ENCODE measurements at regions not wholly inside any gene's neighbourhood (a gene's known extent, or its start where the extent isn't known, plus 50 kb on each side); places are given as distances from the start of the nearest gene placed in this dataset.

DNA sequence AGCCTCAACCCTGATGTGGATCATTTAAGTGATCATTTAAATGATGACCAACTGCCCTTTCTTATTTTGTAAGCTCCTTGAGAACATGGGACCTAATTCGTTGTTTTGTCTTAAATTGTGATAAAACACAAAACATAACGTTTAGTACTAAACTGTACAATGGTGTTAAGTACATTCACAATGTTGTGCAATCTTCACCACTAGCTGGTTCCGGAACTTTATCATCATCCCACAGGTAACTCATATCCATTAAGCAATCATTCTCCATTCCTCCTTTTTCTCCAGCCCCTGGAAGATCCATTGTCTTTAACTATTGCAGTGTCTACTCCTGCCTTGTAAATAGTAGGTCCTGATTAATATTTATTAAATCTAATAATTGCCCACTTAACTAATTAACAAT, 460.5 kb upstream of the BRINP1 start:
- no peak overlapping the region for H3K4me3 Mint-ChIP-seq
- H2BK120ac ChIP-seq (ENCODE audit: low read depth, low read length, poor library complexity, severe bottlenecking): no peak overlapping the region
- H4K91ac ChIP-seq (ENCODE audit: insufficient read length, low read depth, low read length): no peak overlapping the region
- H3K27me3 ChIP-seq (ENCODE audit: insufficient read depth, low read length): no peaks in the 10 kb centered on the region
- no peaks in the 10 kb centered on the region for H3K4me1 Mint-ChIP-seq
- no peaks in the 10 kb centered on the region for H3K9me3 Mint-ChIP-seq
- no peak overlapping the region for H3K56ac ChIP-seq (ENCODE audit: insufficient read length, low read depth, low read length)
- H3K27ac ChIP-seq (ENCODE audit: insufficient read length, low read depth, low read length): no peak overlapping the region
- H2BK12ac ChIP-seq (ENCODE audit: insufficient read length, low read depth, low read length): no peak overlapping the region
- no peak overlapping the region for H2BK5ac ChIP-seq (ENCODE audit: insufficient read length, low read length)
- no peak overlapping the region for H3K14ac ChIP-seq (ENCODE audit: insufficient read depth, low read length)
- no peaks in the 10 kb centered on the region for H3K4me1 ChIP-seq (ENCODE audit: insufficient read depth, low read length)
- no peak overlapping the region for H2AFZ ChIP-seq (ENCODE audit: low read length)
- H3K4ac ChIP-seq (ENCODE audit: low read depth, low read length): no peak overlapping the region
- no peak overlapping the region for H2BK15ac ChIP-seq (ENCODE audit: low read depth, low read length)
- H3K79me2 ChIP-seq (ENCODE audit: insufficient read depth, low read length): no peaks in the 10 kb centered on the region
- TF ChIP-seq, protein P1, sequence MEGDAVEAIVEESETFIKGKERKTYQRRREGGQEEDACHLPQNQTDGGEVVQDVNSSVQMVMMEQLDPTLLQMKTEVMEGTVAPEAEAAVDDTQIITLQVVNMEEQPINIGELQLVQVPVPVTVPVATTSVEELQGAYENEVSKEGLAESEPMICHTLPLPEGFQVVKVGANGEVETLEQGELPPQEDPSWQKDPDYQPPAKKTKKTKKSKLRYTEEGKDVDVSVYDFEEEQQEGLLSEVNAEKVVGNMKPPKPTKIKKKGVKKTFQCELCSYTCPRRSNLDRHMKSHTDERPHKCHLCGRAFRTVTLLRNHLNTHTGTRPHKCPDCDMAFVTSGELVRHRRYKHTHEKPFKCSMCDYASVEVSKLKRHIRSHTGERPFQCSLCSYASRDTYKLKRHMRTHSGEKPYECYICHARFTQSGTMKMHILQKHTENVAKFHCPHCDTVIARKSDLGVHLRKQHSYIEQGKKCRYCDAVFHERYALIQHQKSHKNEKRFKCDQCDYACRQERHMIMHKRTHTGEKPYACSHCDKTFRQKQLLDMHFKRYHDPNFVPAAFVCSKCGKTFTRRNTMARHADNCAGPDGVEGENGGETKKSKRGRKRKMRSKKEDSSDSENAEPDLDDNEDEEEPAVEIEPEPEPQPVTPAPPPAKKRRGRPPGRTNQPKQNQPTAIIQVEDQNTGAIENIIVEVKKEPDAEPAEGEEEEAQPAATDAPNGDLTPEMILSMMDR (conservative IDR thresholded peaks at IDR 0.05): no peak
- no peak overlapping the region for H4K5ac ChIP-seq (ENCODE audit: insufficient read length, low read depth, low read length)
- no peaks in the 10 kb centered on the region for H4K20me1 ChIP-seq (ENCODE audit: control insufficient read depth, insufficient read depth, insufficient read length)
- H3K4me2 ChIP-seq (ENCODE audit: insufficient read depth, insufficient read length, low read length): no peak overlapping the region
- no peaks in the 10 kb centered on the region for H3K23me2 ChIP-seq (ENCODE audit: insufficient read length, low read depth, low read length, poor library complexity, severe bottlenecking)
- WGBS (ENCODE audit: extremely low coverage, insufficient read length, low lambda C conversion rate): no CpG with 5 or more reads among the region's 3 CpGs
- H3K27ac Mint-ChIP-seq: no peak overlapping the region
- no peak overlapping the region for H2AK5ac ChIP-seq (ENCODE audit: insufficient read length, low read length)
- H3K9ac ChIP-seq (ENCODE audit: extremely low read depth, insufficient read length, low read length): no peak overlapping the region
- no peaks in the 10 kb centered on the region for H3K36me3 Mint-ChIP-seq (ENCODE audit: insufficient read depth in 1 of 3, low read depth in 3 of 3)
- no peak overlapping the region for H4K8ac ChIP-seq (replicated peaks; ENCODE audit: insufficient read length, low read depth, low read length)
- no peak overlapping the region for H3K18ac ChIP-seq (ENCODE audit: insufficient read length, low read depth, low read length)
- H3K9me3 ChIP-seq (ENCODE audit: control insufficient read depth, low read depth, low read length): no peaks in the 10 kb centered on the region
- H3K23ac ChIP-seq (ENCODE audit: insufficient read length, low read depth, low read length): no peak overlapping the region
- H3T11ph ChIP-seq (ENCODE audit: low read length): no peak overlapping the region
- H3K79me1 ChIP-seq (ENCODE audit: insufficient read depth, low read depth, low read length, poor library complexity, severe bottlenecking): no peaks in the 10 kb centered on the region
- no peaks in the 10 kb centered on the region; the same call in none of the 2 replicates for H3K27me3 Mint-ChIP-seq (ENCODE audit: low read depth)
- DNase-seq: no peak
- H2BK20ac ChIP-seq (ENCODE audit: low read depth, low read length, poor library complexity, severe bottlenecking): no peak overlapping the region

All from H9 (cell line).